Tibial artery (tissue), 4 donors: ENCODE measurements at regions not wholly inside any gene's neighbourhood (a gene's known extent, or its start where the extent isn't known, plus 50 kb on each side); places are given as distances from the start of the nearest gene placed in this dataset.

ENCODE experiments used
- DNase-seq, 2 donors: peaks; one replicate each; pipeline ENCODE4 v3.0.0-alpha.2; 2019
- H3K27ac ChIP-seq, 2 donors: fragments of 200-600 bp; sonication (generic) in 1 of 2; 1 replicate in 1 of 2; 2 replicates in 1 of 2; pipeline ENCODE4 v1.5.1; 2018 to 2019; ENCODE audit warnings: mild to moderate bottlenecking in 1 of 2
- H3K27me3 ChIP-seq, 2 donors: fragments of 200-600 bp; sonication (generic) in 1 of 2; one replicate each; pipeline versions ENCODE4 v1.5.1 to v1.6.0; 2016 to 2019
- H3K36me3 ChIP-seq, 3 donors: fragments of 200-600 bp; sonication (generic) in 2 of 3; one replicate each; pipeline ENCODE4 v1.5.1; 2016 to 2019; ENCODE audit warnings: mild to moderate bottlenecking in 2 of 3
- H3K4me1 ChIP-seq, 4 donors: fragments of 200-600 bp; sonication (generic) in 2 of 4; 1 replicate in 3 of 4; 2 replicates in 1 of 4; pipeline ENCODE4 v1.5.1; 2016 to 2019
- H3K4me3 ChIP-seq, 2 donors: fragments of 200-600 bp; sonication (generic) in 1 of 2; 1 replicate in 1 of 2; 2 replicates in 1 of 2; pipeline ENCODE4 v1.5.1; 2018 to 2019; ENCODE audit warnings: mild to moderate bottlenecking in 2 of 2
- H3K9me3 ChIP-seq, 3 donors: fragments of 200-600 bp; sonication (generic) in 1 of 3; one replicate each; pipeline ENCODE4 v1.5.1; 2016 to 2019
- intact Hi-C: fragments of 100-400 bp; cut with DNase I; formaldehyde crosslinking; loops from one replicate; pipeline ENCODE4 v1.15.0; 2023; ENCODE audit warnings: low total_unique reads
- TF ChIP-seq, protein P1 (sequence below), 2 experiments: fragments of 200-600 bp in 1 of 2; fragments of 450-650 bp in 1 of 2; IDR thresholded peaks; one replicate each; pipeline ENCODE4 v1.5.1; 2017 to 2019; ENCODE audit warnings: antibody characterized with exemption in 2 of 2, mild to moderate bottlenecking in 1 of 2, moderate library complexity in 1 of 2

DNA sequence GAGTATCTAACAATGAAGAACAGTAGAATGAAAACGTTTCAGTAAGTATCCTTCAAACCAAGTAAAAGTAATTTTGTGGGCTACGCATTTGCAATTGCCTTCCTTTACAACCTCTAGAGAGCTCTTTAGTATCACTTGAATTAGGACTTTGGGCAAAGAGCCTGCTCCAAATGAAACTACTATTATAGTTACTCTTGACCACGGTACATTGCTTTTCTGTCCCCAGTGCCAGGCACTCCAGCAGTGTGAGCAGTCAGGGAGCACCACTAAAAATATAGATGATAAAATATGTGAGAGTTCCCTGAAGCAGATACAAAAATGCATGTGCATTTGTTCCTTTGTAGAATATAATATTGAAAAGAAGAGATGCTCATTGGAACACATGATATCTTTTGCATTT, 450.1 kb upstream of the MANEA start:
- no peak for DNase-seq
- TF ChIP-seq, protein P1, sequence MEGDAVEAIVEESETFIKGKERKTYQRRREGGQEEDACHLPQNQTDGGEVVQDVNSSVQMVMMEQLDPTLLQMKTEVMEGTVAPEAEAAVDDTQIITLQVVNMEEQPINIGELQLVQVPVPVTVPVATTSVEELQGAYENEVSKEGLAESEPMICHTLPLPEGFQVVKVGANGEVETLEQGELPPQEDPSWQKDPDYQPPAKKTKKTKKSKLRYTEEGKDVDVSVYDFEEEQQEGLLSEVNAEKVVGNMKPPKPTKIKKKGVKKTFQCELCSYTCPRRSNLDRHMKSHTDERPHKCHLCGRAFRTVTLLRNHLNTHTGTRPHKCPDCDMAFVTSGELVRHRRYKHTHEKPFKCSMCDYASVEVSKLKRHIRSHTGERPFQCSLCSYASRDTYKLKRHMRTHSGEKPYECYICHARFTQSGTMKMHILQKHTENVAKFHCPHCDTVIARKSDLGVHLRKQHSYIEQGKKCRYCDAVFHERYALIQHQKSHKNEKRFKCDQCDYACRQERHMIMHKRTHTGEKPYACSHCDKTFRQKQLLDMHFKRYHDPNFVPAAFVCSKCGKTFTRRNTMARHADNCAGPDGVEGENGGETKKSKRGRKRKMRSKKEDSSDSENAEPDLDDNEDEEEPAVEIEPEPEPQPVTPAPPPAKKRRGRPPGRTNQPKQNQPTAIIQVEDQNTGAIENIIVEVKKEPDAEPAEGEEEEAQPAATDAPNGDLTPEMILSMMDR (IDR thresholded peaks at IDR 0.05): no peak
- no peaks in the 10 kb centered on the region for H3K9me3 ChIP-seq
- H3K36me3 ChIP-seq: no peaks in the 10 kb centered on the region
- no peaks in the 10 kb centered on the region for H3K27me3 ChIP-seq
- intact Hi-C loops: no loop called here
- no peaks in the 10 kb centered on the region for H3K4me1 ChIP-seq
- no peak overlapping the region for H3K4me3 ChIP-seq
- no peak overlapping the region for H3K27ac ChIP-seq

DNA sequence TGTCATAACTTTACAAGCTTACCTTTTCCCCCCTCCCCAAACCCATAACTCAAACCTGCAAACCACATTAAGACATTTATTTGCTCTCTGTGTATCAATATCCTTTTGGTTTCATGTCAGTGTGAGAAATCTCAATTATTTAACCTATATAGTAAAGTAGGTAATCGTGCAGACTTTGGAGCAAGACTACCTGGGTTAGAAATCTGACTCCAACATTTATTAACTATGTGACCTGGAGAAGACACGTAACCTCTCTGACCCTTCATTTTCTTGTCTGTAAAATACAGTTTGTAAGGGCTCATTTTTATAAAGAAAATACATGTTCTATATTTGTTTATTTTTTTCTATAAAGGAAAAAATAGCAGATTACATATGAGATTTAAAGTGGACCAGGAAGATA, 448.9 kb upstream of the MANEA start:
- TF ChIP-seq, protein P1 (IDR thresholded peaks at IDR 0.05): no peak
- Histone ChIP-seq H3K27ac (no peak overlapping the region), H3K36me3 (no peaks in the 10 kb centered on the region), H3K9me3 (no peaks in the 10 kb centered on the region), H3K4me1 (no peaks in the 10 kb centered on the region), H3K27me3 (no peaks in the 10 kb centered on the region), H3K4me3 (no peak overlapping the region)
- no peak for DNase-seq
- intact Hi-C loops: no loop called here

DNA sequence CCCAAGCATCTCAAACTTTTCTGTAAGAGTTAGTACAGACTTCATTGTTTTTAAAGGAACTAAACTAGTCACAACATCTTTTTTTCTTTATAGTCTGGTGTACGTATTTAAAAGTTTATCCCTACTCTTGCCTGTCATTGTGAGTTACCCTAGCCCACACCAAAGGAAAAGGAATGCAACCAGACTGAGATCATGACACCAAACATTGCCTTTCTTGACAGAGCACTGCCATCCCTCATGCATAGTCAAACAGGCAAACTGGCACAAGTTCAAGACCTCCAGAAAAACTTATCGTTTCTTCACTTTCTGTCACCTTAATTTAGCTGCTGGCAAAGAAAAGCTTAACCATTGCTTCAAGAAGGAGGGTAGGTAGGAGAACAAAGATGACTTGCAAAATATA, 448.4 kb upstream of the MANEA start:
- Histone ChIP-seq H3K27ac (no peak overlapping the region), H3K9me3 (no peaks in the 10 kb centered on the region), H3K4me3 (no peak overlapping the region), H3K36me3 (no peaks in the 10 kb centered on the region), H3K27me3 (no peaks in the 10 kb centered on the region), H3K4me1 (no peaks in the 10 kb centered on the region)
- no peak for DNase-seq
- intact Hi-C loops: no loop called here
- TF ChIP-seq, protein P1 (IDR thresholded peaks at IDR 0.05): no peak

DNA sequence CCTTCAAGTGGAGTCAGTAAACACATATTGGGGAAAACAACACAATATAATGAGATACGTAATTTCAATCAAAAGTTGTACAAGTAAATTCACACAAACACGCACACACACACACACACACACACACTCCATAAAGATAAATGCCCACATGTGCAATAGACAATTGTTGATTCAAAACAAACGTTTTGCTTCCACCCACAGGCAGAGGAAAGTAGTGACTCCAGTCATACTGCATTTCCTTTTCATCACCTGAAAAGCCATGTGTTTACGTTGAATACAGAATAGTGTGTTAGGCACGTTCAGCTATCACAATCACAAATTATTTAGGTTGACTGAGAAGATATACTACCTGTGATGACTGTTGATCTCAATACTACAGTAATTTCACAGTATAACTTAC, 443.8 kb upstream of the MANEA start:
- Histone ChIP-seq H3K9me3 (no peaks in the 10 kb centered on the region), H3K36me3 (no peaks in the 10 kb centered on the region), H3K4me3 (no peak overlapping the region), H3K27ac (no peak overlapping the region), H3K27me3 (no peaks in the 10 kb centered on the region), H3K4me1 (no peaks in the 10 kb centered on the region)
- DNase-seq: no peak
- intact Hi-C loops: no loop called here
- TF ChIP-seq, protein P1 (IDR thresholded peaks at IDR 0.05): no peak

DNA sequence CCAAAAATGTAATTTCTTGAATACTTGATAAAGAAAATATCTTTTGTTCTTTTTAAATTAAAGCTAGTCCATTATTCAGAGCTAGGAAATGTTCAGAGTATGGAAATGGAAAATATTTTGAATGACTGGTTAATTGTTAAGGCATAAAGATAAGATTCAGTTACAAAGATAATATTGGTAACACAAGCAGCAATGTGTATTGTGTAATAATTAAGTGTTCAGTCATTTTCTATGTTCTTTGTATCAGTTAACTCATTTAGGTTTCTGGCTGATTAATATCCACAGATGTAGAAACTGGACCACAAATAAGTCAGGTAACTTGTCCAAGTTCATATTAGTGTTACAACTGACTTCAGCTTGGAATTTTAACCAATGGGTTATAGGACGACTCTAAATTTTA, 442.2 kb upstream of the MANEA start:
- TF ChIP-seq, protein P1 (IDR thresholded peaks at IDR 0.05): no peak
- no peaks in the 10 kb centered on the region for H3K4me1 ChIP-seq
- intact Hi-C loops: no loop called here
- no peaks in the 10 kb centered on the region for H3K27me3 ChIP-seq
- H3K4me3 ChIP-seq: no peak overlapping the region
- no peaks in the 10 kb centered on the region for H3K9me3 ChIP-seq
- no peaks in the 10 kb centered on the region for H3K36me3 ChIP-seq
- DNase-seq: no peak
- H3K27ac ChIP-seq: no peak overlapping the region

DNA sequence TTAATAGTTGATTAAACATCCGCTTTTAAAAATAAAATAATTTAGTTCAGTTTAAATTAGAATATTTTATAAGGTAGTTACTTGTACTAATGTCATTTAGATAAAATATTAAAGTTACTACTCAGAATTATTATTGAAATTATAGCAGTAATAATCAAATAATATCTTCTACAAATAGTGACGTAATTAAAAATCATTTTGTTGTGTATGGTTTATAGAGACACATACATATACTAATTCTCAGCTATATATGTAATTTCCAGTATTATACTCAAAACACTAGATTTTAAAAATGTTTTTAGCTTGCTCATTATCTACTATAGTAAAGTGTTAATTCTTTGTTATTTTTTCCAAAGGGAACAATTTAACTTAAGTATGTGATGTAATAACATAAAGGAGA, 435.2 kb upstream of the MANEA start:
- DNase-seq: no peak
- Histone ChIP-seq H3K9me3 (no peaks in the 10 kb centered on the region), H3K36me3 (no peaks in the 10 kb centered on the region), H3K4me1 (no peaks in the 10 kb centered on the region), H3K27ac (no peak overlapping the region), H3K27me3 (no peaks in the 10 kb centered on the region), H3K4me3 (no peak overlapping the region)
- intact Hi-C loops: no loop called here
- TF ChIP-seq, protein P1 (IDR thresholded peaks at IDR 0.05): no peak
